Osteocyte (in vitro differentiated cells): ENCODE measurements at regions not wholly inside any gene's neighbourhood (a gene's known extent, or its start where the extent isn't known, plus 50 kb on each side); places are given as distances from the start of the nearest gene placed in this dataset.
A peak's percentile ranks its signal among the peaks of the same experiment; 100 is the strongest.

ENCODE experiments used
- DNase-seq: peaks from one replicate; pipeline ENCODE4 v3.0.0; 2021; ENCODE audit warnings: mixed read lengths; ENCODE audit not compliant: unreplicated experiment; ENCODE audit errors: extremely low spot score
- H3K27ac Mint-ChIP-seq: one replicate; pipeline ENCODE4 v1.8.0; 2021; ENCODE audit warnings: mild to moderate bottlenecking, mixed read lengths; ENCODE audit not compliant: unreplicated experiment
- H3K27me3 Mint-ChIP-seq: one replicate; pipeline ENCODE4 v1.8.0; 2021; ENCODE audit warnings: mixed read lengths; ENCODE audit not compliant: unreplicated experiment
- H3K36me3 Mint-ChIP-seq: one replicate; pipeline ENCODE4 v1.8.0; 2021; ENCODE audit warnings: mixed read lengths; ENCODE audit not compliant: unreplicated experiment
- H3K4me1 Mint-ChIP-seq: one replicate; pipeline ENCODE4 v1.8.0; 2021; ENCODE audit warnings: mixed read lengths; ENCODE audit not compliant: unreplicated experiment
- H3K4me3 Mint-ChIP-seq: one replicate; pipeline ENCODE4 v1.8.0; 2021; ENCODE audit warnings: mild to moderate bottlenecking, moderate library complexity, mixed read lengths; ENCODE audit not compliant: unreplicated experiment
- H3K9me3 Mint-ChIP-seq: one replicate; pipeline ENCODE4 v1.8.0; 2021; ENCODE audit warnings: mixed read lengths; ENCODE audit not compliant: unreplicated experiment
- TF ChIP-seq, protein P1 (sequence below): fragments of 200-600 bp; sonication (generic); IDR thresholded peaks from 2 replicates; pipeline ENCODE4 v1.5.0; 2021; ENCODE audit warnings: antibody characterized with exemption, mild to moderate bottlenecking, moderate library complexity

DNA sequence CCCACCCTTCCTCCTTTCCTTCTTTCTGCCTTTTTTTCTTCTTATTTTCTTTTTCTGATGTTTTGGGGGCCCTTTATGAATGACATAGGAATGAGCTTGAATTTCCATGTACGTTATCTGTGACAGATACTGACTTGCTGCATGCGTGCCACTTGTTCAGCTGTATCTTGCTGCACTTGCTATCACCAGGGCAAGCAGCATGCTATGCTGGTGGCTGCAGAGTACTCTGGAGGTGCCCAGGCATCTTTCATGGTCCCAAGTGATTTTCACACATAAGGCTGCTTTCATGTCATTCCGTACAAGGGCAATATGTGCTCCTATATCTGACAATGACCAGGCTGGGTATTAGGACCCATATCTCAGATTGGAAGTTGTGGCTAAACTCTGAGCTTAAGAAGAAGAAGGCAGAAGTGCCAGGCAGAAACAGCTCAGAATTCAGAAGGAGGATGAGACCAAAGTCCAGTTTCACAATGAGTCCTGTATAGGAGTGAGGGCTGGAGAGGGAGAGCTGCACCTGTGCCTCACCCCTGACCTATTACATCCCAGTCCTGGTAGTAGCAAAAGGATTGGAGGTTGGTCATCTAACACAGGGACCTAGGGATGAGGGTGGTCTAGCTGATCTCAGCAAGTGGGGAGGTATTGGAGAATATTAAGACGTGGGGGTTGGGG lies 299.0 kb upstream of the DDHD1 start:
- Mint-ChIP-seq H3K4me3 (no peak overlapping the region), H3K27me3 (no peaks in the 10 kb centered on the region), H3K4me1 (peaks cover 7% of the 10 kb centered on the region), H3K36me3 (no peaks in the 10 kb centered on the region), H3K27ac (peak overlapping the region; percentile 47), H3K9me3 (peaks cover 4% of the 10 kb centered on the region)
- TF ChIP-seq, protein P1, sequence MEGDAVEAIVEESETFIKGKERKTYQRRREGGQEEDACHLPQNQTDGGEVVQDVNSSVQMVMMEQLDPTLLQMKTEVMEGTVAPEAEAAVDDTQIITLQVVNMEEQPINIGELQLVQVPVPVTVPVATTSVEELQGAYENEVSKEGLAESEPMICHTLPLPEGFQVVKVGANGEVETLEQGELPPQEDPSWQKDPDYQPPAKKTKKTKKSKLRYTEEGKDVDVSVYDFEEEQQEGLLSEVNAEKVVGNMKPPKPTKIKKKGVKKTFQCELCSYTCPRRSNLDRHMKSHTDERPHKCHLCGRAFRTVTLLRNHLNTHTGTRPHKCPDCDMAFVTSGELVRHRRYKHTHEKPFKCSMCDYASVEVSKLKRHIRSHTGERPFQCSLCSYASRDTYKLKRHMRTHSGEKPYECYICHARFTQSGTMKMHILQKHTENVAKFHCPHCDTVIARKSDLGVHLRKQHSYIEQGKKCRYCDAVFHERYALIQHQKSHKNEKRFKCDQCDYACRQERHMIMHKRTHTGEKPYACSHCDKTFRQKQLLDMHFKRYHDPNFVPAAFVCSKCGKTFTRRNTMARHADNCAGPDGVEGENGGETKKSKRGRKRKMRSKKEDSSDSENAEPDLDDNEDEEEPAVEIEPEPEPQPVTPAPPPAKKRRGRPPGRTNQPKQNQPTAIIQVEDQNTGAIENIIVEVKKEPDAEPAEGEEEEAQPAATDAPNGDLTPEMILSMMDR, result no peak
- DNase-seq, result no peak

DNA sequence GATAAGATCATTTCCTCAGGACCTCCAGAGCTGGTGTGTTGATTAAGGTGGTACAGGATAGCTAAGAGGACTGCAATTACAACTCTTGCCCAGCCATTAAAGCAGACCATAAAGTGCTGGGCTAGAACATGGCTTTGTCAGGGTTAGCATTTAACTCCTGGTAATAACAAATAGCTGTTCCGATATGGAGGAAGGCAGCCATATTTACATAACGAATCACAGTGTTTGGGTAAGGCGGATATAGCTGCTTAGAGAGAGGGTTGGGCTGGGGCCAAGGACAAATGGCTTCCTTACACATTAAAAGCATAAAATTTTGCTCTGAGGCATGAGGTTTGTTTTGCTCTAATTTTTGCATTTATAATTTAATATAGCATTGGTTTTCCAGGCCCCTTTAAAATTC lies 297.7 kb upstream of the DDHD1 start:
- H3K27ac Mint-ChIP-seq, result no peak overlapping the region
- peaks cover 5% of the 10 kb centered on the region for H3K27me3 Mint-ChIP-seq
- DNase-seq, result no peak

DNA sequence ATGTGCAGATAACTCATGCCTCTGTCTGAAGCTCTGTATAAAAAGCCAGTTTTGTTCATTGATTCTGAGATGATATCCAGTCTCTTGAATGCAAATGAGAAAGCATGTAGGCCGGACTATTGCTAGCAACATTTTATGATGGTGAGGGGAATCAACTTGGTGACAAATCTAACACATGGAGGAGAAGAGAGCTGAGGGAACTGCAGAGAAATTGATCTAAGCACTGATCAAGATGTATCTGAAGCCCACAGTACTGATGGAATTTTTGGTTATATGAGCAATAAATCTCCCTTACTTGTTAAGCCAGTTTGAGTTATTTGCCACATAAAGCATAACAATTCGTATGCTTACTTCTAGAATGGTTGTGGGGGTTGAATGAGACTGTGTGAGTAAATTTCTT lies 295.6 kb upstream of the DDHD1 start:
- no peaks in the 10 kb centered on the region for H3K36me3 Mint-ChIP-seq
- DNase-seq, result no peak
- H3K9me3 Mint-ChIP-seq, result peaks cover 4% of the 10 kb centered on the region
- H3K4me1 Mint-ChIP-seq, result peaks cover 7% of the 10 kb centered on the region
- no peak overlapping the region for H3K27ac Mint-ChIP-seq
- peaks cover 14% of the 10 kb centered on the region for H3K27me3 Mint-ChIP-seq
- H3K4me3 Mint-ChIP-seq, result no peak overlapping the region
- TF ChIP-seq, protein P1, result no peak

More for the DNA sequence above, 297.7 kb upstream of the DDHD1 start:
- TF ChIP-seq, protein P1, result no peak
- Mint-ChIP-seq H3K9me3 (peaks cover 4% of the 10 kb centered on the region), H3K4me3 (no peak overlapping the region), H3K4me1 (peaks cover 7% of the 10 kb centered on the region), H3K36me3 (no peaks in the 10 kb centered on the region)

DNA sequence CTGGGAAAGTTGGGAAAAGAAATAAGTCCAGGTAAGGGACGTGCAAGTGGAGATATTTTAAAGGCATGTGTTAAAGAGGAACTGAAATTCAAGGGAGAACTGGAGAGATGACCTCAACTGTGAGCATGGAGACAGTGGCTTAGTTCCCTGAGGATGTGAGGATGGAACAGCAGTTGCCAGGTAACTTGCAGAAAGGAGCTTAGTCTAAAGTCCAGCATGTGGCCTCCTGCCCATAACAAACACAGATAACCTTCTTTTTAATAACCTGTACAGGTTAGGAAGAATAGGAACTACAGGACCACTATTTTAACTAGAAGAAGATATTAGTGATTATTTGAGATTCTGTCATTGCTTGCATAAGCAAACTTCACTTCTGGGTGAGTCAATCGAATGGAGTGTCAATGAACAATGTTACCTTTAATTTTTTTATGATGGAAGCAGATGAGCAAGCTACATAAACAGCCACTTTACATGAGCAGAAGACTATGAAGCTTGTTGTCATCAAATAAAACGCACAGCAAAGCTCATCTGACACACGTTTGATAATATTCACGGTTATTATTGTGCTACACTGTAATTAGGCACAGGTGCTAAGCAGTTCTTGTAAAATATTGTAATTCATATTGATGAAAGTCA lies 291.7 kb upstream of the DDHD1 start:
- no peak for DNase-seq
- H3K4me1 Mint-ChIP-seq, result no peaks in the 10 kb centered on the region
- peaks cover 26% of the 10 kb centered on the region for H3K27me3 Mint-ChIP-seq
- no peak overlapping the region for H3K4me3 Mint-ChIP-seq
- peaks cover 4% of the 10 kb centered on the region for H3K9me3 Mint-ChIP-seq
- no peaks in the 10 kb centered on the region for H3K36me3 Mint-ChIP-seq
- H3K27ac Mint-ChIP-seq, result no peak overlapping the region
- TF ChIP-seq, protein P1, result no peak

DNA sequence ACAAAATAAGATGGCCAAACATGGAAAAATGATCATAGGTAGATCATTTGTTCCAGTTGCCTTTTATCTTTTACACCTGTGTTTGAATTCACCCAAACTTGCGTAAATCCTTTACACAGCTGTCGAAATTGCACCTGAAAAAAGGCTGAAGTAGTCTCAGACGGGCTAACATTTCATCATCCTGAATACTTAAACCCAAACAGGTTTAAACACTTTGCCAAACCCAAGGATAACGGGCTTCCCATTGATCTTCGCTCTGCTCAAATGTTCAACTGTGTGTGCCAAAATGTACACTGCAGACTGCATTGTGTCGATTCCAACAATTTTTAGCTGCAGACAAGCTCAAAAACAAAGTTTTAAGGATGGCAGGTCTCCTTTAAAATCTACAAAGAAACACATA lies 288.7 kb upstream of the DDHD1 start:
- peaks cover 2% of the 10 kb centered on the region for H3K36me3 Mint-ChIP-seq
- H3K4me1 Mint-ChIP-seq, result no peaks in the 10 kb centered on the region
- DNase-seq, result no peak
- TF ChIP-seq, protein P1, result no peak
- no peak overlapping the region for H3K4me3 Mint-ChIP-seq
- H3K9me3 Mint-ChIP-seq, result no peaks in the 10 kb centered on the region
- no peak overlapping the region for H3K27ac Mint-ChIP-seq
- H3K27me3 Mint-ChIP-seq, result peaks cover 31% of the 10 kb centered on the region
